Adrenal gland (tissue), 5 donors: ENCODE measurements at regions not wholly inside any gene's neighbourhood (a gene's known extent, or its start where the extent isn't known, plus 50 kb on each side); places are given as distances from the start of the nearest gene placed in this dataset.

Source experiments
- CTCF ChIP-seq, 6 experiments: fragments of 450-650 bp in 4 of 6; fragments of 200-600 bp in 2 of 6; sonication (generic) in 1 of 6; IDR thresholded peaks; 1 replicate in 5 of 6; 2 replicates in 1 of 6; pipeline versions ENCODE4 v1.5.1 to v1.8.0; 2016 to 2021; ENCODE audit warnings: antibody characterized with exemption in 6 of 6, mild to moderate bottlenecking in 2 of 6, moderate library complexity in 1 of 6
- POLR2A ChIP-seq, 2 donors: fragments of 450-650 bp; IDR thresholded peaks; one replicate each; pipeline ENCODE4 v1.6.1; 2017; ENCODE audit warnings: antibody characterized with exemption in 2 of 2, mild to moderate bottlenecking in 2 of 2, moderate library complexity in 1 of 2
- donor health status: DM: no; HTN: no; CAD: no.

GRCh38 chr11:97739932-97740800 lies 1280.6 kb upstream of the CNTN5 start:
- TF ChIP-seq CTCF (IDR thresholded peaks at IDR 0.05) (no peak), POLR2A (IDR thresholded peaks at IDR 0.05) (no peak)
